A673 (cell line): ENCODE measurements at regions not wholly inside any gene's neighbourhood (a gene's known extent, or its start where the extent isn't known, plus 50 kb on each side); places are given as distances from the start of the nearest gene placed in this dataset.

Experiments
- BruUV-seq: library from RNA; stranded (reverse); fragments of 400-500 nt; replicated peaks from 2 replicates; lab custom pipeline; 2021; lab: Mats Ljungman, UMichigan
- CTCF ChIA-PET: fragments of 300-600 bp; sonication (Branson Sonifier 250); formaldehyde crosslinking; loops from one replicate; lab custom pipeline; 2022; ENCODE audit warnings: antibody characterized with exemption; lab: Charles Lee
- POLR2A ChIA-PET: fragments of 300-600 bp; sonication (Branson Sonifier 250); formaldehyde crosslinking; loops from one replicate; lab custom pipeline; 2022; ENCODE audit warnings: antibody characterized with exemption; ENCODE audit not compliant: low non-redundant PET; lab: Charles Lee
- DNase-seq: peaks from one replicate; pipeline ENCODE4 v3.0.0-alpha.2; 2015; ENCODE audit warnings: low spot score
- H3K27ac ChIP-seq: fragments of 200-600 bp; sonication (generic); 2 replicates; pipeline ENCODE4 v1.5.1; 2016; ENCODE audit warnings: mixed run types, low read depth, mild to moderate bottlenecking, mixed read lengths, antibody characterized with exemption, low read length; ENCODE audit not compliant: poor library complexity, severe bottlenecking
- H3K27me3 ChIP-seq: fragments of 200-600 bp; sonication (generic); replicated peaks from 2 replicates; pipeline ENCODE4 v1.6.1; 2017; ENCODE audit warnings: mixed run types, low read depth, mild to moderate bottlenecking, mixed read lengths, antibody characterized with exemption, low read length; ENCODE audit not compliant: insufficient read depth, poor library complexity
- H3K36me3 ChIP-seq: fragments of 200-600 bp; sonication (generic); 2 replicates; pipeline ENCODE4 v1.6.1; 2016; ENCODE audit warnings: mixed run types, mild to moderate bottlenecking, mixed read lengths, antibody characterized with exemption, low read length; ENCODE audit not compliant: insufficient read depth, poor library complexity, severe bottlenecking
- H3K4me1 ChIP-seq: fragments of 200-600 bp; sonication (generic); 2 replicates; pipeline ENCODE4 v1.6.1; 2017; ENCODE audit warnings: mixed run types, mild to moderate bottlenecking, mixed read lengths, antibody characterized with exemption, low read length; ENCODE audit not compliant: insufficient read depth, poor library complexity, severe bottlenecking
- H3K4me3 ChIP-seq: fragments of 200-600 bp; sonication (generic); 2 replicates; pipeline ENCODE4 v1.5.1; 2016; ENCODE audit warnings: low read depth, mixed run types, mild to moderate bottlenecking, mixed read lengths, low read length; ENCODE audit not compliant: poor library complexity, severe bottlenecking
- H3K9me3 ChIP-seq: fragments of 200-600 bp; sonication (generic); 2 replicates; pipeline ENCODE4 v1.6.1; 2016; ENCODE audit warnings: mixed run types, low read depth, mild to moderate bottlenecking, mixed read lengths, antibody characterized with exemption, low read length; ENCODE audit not compliant: poor library complexity, severe bottlenecking
- CTCF ChIP-seq: fragments of 300-800, 200-600 bp; sonication (generic); conservative IDR thresholded peaks from 2 replicates; pipeline ENCODE4 v1.5.1; 2017; ENCODE audit warnings: low read depth, mild to moderate bottlenecking, antibody characterized with exemption, low read length, moderate library complexity, mixed read lengths
- EZH2 ChIP-seq: fragments of 200-600 bp; sonication (generic); IDR thresholded peaks from 2 replicates; pipeline ENCODE4 v1.6.1; 2017; ENCODE audit warnings: borderline replicate concordance, low read depth, mild to moderate bottlenecking, mixed read lengths, antibody characterized with exemption, low read length; ENCODE audit not compliant: poor library complexity, severe bottlenecking
- intact Hi-C: fragments of 100-400 bp; cut with micrococcal nuclease; formaldehyde crosslinking; loops from one replicate; pipeline ENCODE4 v1.10.0; 2022; ENCODE audit not compliant: unreplicated experiment

GRCh38 chr11:21806508-21806907, 386.4 kb upstream of the ANO5 start:
- BruUV-seq, result no TSS peak
- POLR2A ChIA-PET, result no interaction called here
- H3K9me3 ChIP-seq, result no peaks in the 10 kb centered on the region
- no peak overlapping the region for H3K4me3 ChIP-seq
- CTCF ChIA-PET, result no interaction called here
- DNase-seq, result no peak
- no peaks in the 10 kb centered on the region for H3K4me1 ChIP-seq
- H3K36me3 ChIP-seq, result no peaks in the 10 kb centered on the region
- no peaks in the 10 kb centered on the region for H3K27me3 ChIP-seq
- no peak for TF ChIP-seq EZH2
- TF ChIP-seq CTCF, result no peak
- H3K27ac ChIP-seq, result no peak overlapping the region
- intact Hi-C loops, result no loop called here

- POLR2A ChIA-PET, result no interaction called here
- CTCF ChIA-PET, result no interaction called here
- no peaks in the 10 kb centered on the region for H3K27me3 ChIP-seq
- intact Hi-C loops, result no loop called here
- no peaks in the 10 kb centered on the region for H3K36me3 ChIP-seq
- TF ChIP-seq EZH2 (no peak), CTCF (no peak)
- BruUV-seq, result no TSS peak
- H3K9me3 ChIP-seq, result no peaks in the 10 kb centered on the region
- H3K27ac ChIP-seq, result no peak overlapping the region
- no peaks in the 10 kb centered on the region for H3K4me1 ChIP-seq
- H3K4me3 ChIP-seq, result no peak overlapping the region
- DNase-seq, result no peak
These were observed 385.9 kb upstream of the ANO5 start for GRCh38 chr11:21806947-21807346.

- BruUV-seq, result no TSS peak
These were observed 385.5 kb upstream of the ANO5 start for GRCh38 chr11:21807350-21807749.

More at GRCh38 chr11:21807350-21807749, 385.5 kb upstream of the ANO5 start:
- H3K27me3 ChIP-seq, result no peaks in the 10 kb centered on the region
- H3K36me3 ChIP-seq, result no peaks in the 10 kb centered on the region
- no peak for DNase-seq
- no peak overlapping the region for H3K27ac ChIP-seq
- H3K4me1 ChIP-seq, result no peaks in the 10 kb centered on the region
- no peaks in the 10 kb centered on the region for H3K9me3 ChIP-seq
- no peak overlapping the region for H3K4me3 ChIP-seq
- ChIA-PET POLR2A (no interaction called here), CTCF (no interaction called here)
- TF ChIP-seq CTCF (no peak), EZH2 (no peak)
- intact Hi-C loops, result no loop called here
